Left ventricle myocardium inferior (tissue), 1 donor: ENCODE measurements at regions not wholly inside any gene's neighbourhood (a gene's known extent, or its start where the extent isn't known, plus 50 kb on each side); places are given as distances from the start of the nearest gene placed in this dataset.

ENCODE experiments used
- DNase-seq: peaks from one replicate; pipeline ENCODE4 v3.0.0-alpha.2; 2020
- H3K27ac ChIP-seq: fragments of 200-600 bp; replicated peaks from 2 replicates; pipeline ENCODE4 v1.8.0; 2021
- H3K27me3 ChIP-seq: fragments of 200-600 bp; 2 replicates; pipeline ENCODE4 v1.8.0; 2021; ENCODE audit warnings: low read depth
- H3K36me3 ChIP-seq: fragments of 200-600 bp; 2 replicates; pipeline ENCODE4 v1.8.0; 2021
- H3K4me1 ChIP-seq: fragments of 200-600 bp; 2 replicates; pipeline ENCODE4 v1.8.0; 2021
- H3K4me3 ChIP-seq: fragments of 200-600 bp; 2 replicates; pipeline ENCODE4 v1.8.0; 2021; ENCODE audit warnings: mild to moderate bottlenecking, moderate library complexity
- H3K9me3 ChIP-seq: fragments of 200-600 bp; replicated peaks from 2 replicates; pipeline ENCODE4 v1.8.0; 2021
- intact Hi-C: fragments of 100-400 bp; cut with micrococcal nuclease; formaldehyde crosslinking; loops from one replicate; pipeline ENCODE4 v1.11.0; 2022
- TF ChIP-seq, protein P1 (sequence below): fragments of 200-600 bp; IDR thresholded peaks from 2 replicates; pipeline ENCODE4 v1.8.0; 2021; ENCODE audit warnings: antibody characterized with exemption, mild to moderate bottlenecking, borderline replicate concordance
- donor health status: DM: no; HTN: yes; CAD: no; lungs with severe emphysema.

DNA sequence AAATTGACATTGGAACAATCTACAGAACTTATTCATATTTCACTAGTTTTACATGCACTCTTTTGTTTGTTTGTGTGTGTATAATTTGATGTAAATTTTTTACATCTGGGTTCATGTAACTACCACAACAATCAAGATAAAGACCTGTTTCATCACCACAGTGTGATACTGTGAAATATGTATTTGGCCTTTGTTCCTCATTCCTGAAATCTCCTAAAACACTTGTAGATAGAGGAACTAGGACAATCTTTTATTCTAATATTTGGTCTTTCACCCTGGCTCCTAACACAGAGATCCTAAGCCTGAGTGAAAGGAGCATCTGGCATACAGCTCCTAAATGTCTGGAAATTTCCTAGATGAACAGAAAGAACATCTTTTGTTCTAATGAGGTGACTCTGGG is 155.0 kb upstream of the GPR149 start:
- Histone ChIP-seq H3K36me3 (no peaks in the 10 kb centered on the region), H3K27ac (no peak overlapping the region), H3K27me3 (no peaks in the 10 kb centered on the region), H3K9me3 (peaks cover 4% of the 10 kb centered on the region), H3K4me3 (no peak overlapping the region), H3K4me1 (no peaks in the 10 kb centered on the region)
- TF ChIP-seq, protein P1, sequence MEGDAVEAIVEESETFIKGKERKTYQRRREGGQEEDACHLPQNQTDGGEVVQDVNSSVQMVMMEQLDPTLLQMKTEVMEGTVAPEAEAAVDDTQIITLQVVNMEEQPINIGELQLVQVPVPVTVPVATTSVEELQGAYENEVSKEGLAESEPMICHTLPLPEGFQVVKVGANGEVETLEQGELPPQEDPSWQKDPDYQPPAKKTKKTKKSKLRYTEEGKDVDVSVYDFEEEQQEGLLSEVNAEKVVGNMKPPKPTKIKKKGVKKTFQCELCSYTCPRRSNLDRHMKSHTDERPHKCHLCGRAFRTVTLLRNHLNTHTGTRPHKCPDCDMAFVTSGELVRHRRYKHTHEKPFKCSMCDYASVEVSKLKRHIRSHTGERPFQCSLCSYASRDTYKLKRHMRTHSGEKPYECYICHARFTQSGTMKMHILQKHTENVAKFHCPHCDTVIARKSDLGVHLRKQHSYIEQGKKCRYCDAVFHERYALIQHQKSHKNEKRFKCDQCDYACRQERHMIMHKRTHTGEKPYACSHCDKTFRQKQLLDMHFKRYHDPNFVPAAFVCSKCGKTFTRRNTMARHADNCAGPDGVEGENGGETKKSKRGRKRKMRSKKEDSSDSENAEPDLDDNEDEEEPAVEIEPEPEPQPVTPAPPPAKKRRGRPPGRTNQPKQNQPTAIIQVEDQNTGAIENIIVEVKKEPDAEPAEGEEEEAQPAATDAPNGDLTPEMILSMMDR, result no peak
- intact Hi-C loops, result no loop called here
- no peak for DNase-seq

DNA sequence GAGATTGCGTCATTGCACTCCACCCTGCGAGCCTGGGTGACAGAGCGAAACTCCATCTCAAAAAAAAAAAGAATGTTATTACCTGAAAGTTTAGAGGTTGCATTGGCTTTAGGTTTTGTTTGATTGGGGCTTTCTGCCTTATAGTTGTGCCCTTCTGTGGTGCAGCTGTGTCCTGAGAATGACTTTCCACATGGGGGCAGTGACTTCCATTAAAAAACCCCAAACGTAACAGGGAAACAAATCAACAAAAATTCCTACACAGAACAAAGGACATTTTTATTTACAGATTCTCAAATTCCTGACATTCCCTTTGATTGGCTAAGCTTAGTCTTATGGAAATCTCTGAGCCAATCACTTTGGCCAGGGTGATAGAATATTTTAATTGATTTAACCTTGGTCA is 154.1 kb upstream of the GPR149 start:
- TF ChIP-seq, protein P1, result no peak
- H3K27ac ChIP-seq, result no peak overlapping the region
- H3K9me3 ChIP-seq, result peaks cover 4% of the 10 kb centered on the region
- no peak for DNase-seq
- H3K4me3 ChIP-seq, result no peak overlapping the region
- intact Hi-C loops, result no loop called here
- no peaks in the 10 kb centered on the region for H3K4me1 ChIP-seq
- H3K36me3 ChIP-seq, result no peaks in the 10 kb centered on the region
- no peaks in the 10 kb centered on the region for H3K27me3 ChIP-seq

DNA sequence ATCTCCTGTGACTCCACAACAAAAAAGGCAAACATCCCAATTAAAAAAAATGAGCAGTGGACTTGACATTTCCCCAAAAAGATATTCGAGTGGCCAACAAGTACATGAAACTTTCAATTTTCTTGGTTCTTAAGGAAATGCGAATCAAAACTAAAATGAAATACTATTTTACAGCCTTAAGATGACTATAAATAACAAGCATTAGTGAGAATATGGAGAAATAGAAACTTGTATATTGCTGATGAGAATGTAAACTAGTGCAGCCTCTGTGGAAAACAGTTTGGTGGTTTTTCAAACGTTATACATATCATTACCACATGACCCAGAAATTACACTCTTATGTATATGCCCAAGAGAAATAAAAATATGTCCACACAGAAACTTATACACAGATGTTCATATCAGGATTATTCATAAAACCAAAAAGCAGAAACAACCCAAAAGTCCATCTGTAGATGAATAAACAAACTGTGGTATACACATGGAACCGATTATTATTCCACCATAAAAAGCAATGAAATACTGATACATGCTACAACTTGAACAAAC is 153.2 kb upstream of the GPR149 start:
- DNase-seq, result no peak
- no peaks in the 10 kb centered on the region for H3K4me1 ChIP-seq
- H3K9me3 ChIP-seq, result peaks cover 9% of the 10 kb centered on the region
- TF ChIP-seq, protein P1, result no peak
- intact Hi-C loops, result no loop called here
- H3K4me3 ChIP-seq, result no peak overlapping the region
- no peaks in the 10 kb centered on the region for H3K27me3 ChIP-seq
- no peak overlapping the region for H3K27ac ChIP-seq
- H3K36me3 ChIP-seq, result no peaks in the 10 kb centered on the region

DNA sequence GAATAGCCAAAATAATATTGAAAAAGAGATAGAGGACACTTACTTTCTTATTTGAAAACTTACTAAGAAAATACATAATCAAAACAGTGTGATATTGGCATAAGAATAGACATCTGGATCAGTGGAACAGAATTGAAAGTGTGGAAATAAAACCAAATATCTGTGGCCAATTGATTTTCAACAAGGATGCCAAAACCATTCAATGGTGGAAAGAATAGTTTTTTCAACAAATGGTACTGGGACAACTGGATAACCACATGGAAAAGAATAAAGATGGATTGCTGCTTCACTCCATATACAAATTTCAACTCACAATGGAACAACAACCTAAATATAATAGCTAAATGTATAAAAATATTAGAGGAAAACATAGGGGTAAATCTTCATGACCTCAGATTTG is 152.5 kb upstream of the GPR149 start:
- Histone ChIP-seq H3K4me1 (no peaks in the 10 kb centered on the region), H3K36me3 (no peaks in the 10 kb centered on the region), H3K4me3 (no peak overlapping the region), H3K27ac (no peak overlapping the region), H3K9me3 (peaks cover 14% of the 10 kb centered on the region), H3K27me3 (no peaks in the 10 kb centered on the region)
- intact Hi-C loops, result no loop called here
- TF ChIP-seq, protein P1, result no peak
- no peak for DNase-seq

DNA sequence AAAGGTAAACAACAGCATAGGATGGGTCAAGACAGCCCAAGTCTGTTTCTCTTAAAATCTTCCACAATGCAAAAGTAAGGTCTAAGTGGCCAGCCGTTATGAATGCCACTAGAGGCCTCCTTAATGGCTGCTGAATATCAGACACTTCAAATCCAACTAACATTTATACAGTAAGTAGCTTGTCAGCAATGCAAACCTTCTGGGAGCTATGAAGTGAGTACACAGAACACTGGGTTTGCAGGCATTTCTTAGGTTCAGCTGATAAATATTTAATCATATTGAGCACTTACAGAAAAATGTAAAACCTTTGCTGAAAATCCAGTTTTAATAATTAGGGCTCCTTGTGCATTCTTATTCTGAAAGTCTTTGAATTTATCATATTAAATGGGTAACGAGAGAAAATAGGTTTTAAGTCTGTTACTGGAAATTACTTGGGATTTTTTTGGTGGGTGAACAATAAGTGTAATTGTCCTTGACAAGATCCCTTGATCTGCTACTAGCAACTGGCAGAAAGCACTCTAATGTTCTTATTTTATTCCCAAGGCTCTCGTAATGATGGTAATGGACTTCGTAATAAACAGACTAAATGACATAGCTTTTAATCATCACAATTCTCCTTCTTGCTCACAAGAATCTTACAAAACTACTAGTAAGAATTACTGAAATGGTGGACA is 141.7 kb upstream of the GPR149 start:
- intact Hi-C loops, result no loop called here
- Histone ChIP-seq H3K4me1 (no peaks in the 10 kb centered on the region), H3K27ac (no peak overlapping the region), H3K27me3 (no peaks in the 10 kb centered on the region), H3K9me3 (peaks cover 37% of the 10 kb centered on the region), H3K36me3 (no peaks in the 10 kb centered on the region), H3K4me3 (no peak overlapping the region)
- TF ChIP-seq, protein P1, result no peak
- no peak for DNase-seq
